Neutrophil (primary cell): ENCODE measurements at regions not wholly inside any gene's neighbourhood (a gene's known extent, or its start where the extent isn't known, plus 50 kb on each side); places are given as distances from the start of the nearest gene placed in this dataset.

Experiments used
- H3K27ac ChIP-seq: fragments of 200-600 bp; sonication (generic); 2 replicates; pipeline ENCODE4 v1.5.1; 2016; ENCODE audit warnings: mild to moderate bottlenecking, moderate library complexity
- H3K27me3 ChIP-seq: fragments of 200-600 bp; sonication (generic); 2 replicates; pipeline ENCODE4 v1.6.0; 2016; ENCODE audit warnings: mild to moderate bottlenecking
- H3K36me3 ChIP-seq: fragments of 200-600 bp; sonication (generic); 2 replicates; pipeline ENCODE4 v1.5.1; 2017
- H3K4me1 ChIP-seq, 2 experiments: fragments of 200-600 bp in 1 of 2; sonication (generic) in 1 of 2; 1 replicate in 1 of 2; 2 replicates in 1 of 2; pipeline versions ENCODE4 v1.5.1 to v1.6.1; 2013 to 2016; ENCODE audit warnings: low read depth in 1 of 2, low read length in 1 of 2, mild to moderate bottlenecking in 1 of 2, moderate library complexity in 1 of 2; ENCODE audit not compliant: control insufficient read depth in 1 of 2, insufficient read depth in 1 of 2
- H3K4me3 ChIP-seq, 2 experiments: fragments of 200-600 bp in 1 of 2; sonication (generic) in 1 of 2; 1 replicate in 1 of 2; 2 replicates in 1 of 2; pipeline ENCODE4 v1.5.1; 2013 to 2016; ENCODE audit warnings: low read depth in 1 of 2, low read length in 1 of 2, mild to moderate bottlenecking in 1 of 2, moderate library complexity in 1 of 2
- H3K9me3 ChIP-seq: fragments of 200-600 bp; sonication (generic); 2 replicates; pipeline ENCODE4 v1.5.1; 2016
- TF ChIP-seq, protein P1 (sequence below): fragments of 200-600 bp; sonication (generic); IDR thresholded peaks from 2 replicates; pipeline ENCODE4 v1.5.1; 2016; ENCODE audit warnings: antibody characterized with exemption

DNA sequence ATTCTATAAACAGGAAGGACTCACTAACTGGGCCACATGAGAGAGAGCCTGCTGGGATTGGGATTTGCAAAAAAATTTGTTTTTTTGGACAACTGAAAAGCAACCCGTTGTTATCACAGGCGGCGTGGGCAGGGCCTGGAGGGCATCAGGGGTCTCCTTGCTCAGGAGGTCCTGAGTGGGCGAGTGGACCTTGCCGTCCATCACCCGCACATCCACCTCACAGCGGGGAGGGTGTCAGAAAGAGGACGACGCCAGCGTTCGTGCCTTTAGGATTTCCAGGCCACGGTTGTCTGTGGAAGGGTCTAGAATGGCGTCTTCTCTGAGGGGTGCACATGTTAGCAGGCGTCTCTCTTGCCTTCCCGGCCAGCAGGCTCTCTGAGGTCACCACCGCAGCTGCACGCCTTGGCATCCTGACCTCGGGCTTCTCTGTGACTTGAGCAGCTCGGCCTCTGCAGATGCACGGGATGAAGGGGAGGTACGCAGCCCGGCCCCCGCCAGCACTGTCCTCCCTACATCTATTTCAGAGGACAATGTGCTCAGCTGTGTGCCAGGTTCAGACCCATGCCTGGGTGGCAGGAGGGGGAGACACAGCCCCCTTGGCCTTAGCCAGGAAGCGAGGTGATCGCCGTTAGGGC lies 749.5 kb downstream of the BRD1 start:
- Histone ChIP-seq H3K27me3 (no peaks in the 10 kb centered on the region), H3K9me3 (no peaks in the 10 kb centered on the region), H3K27ac (no peak overlapping the region), H3K36me3 (no peaks in the 10 kb centered on the region), H3K4me1 (no peaks in the 10 kb centered on the region), H3K4me3 (no peak overlapping the region)
- TF ChIP-seq, protein P1, sequence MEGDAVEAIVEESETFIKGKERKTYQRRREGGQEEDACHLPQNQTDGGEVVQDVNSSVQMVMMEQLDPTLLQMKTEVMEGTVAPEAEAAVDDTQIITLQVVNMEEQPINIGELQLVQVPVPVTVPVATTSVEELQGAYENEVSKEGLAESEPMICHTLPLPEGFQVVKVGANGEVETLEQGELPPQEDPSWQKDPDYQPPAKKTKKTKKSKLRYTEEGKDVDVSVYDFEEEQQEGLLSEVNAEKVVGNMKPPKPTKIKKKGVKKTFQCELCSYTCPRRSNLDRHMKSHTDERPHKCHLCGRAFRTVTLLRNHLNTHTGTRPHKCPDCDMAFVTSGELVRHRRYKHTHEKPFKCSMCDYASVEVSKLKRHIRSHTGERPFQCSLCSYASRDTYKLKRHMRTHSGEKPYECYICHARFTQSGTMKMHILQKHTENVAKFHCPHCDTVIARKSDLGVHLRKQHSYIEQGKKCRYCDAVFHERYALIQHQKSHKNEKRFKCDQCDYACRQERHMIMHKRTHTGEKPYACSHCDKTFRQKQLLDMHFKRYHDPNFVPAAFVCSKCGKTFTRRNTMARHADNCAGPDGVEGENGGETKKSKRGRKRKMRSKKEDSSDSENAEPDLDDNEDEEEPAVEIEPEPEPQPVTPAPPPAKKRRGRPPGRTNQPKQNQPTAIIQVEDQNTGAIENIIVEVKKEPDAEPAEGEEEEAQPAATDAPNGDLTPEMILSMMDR: no peak

DNA sequence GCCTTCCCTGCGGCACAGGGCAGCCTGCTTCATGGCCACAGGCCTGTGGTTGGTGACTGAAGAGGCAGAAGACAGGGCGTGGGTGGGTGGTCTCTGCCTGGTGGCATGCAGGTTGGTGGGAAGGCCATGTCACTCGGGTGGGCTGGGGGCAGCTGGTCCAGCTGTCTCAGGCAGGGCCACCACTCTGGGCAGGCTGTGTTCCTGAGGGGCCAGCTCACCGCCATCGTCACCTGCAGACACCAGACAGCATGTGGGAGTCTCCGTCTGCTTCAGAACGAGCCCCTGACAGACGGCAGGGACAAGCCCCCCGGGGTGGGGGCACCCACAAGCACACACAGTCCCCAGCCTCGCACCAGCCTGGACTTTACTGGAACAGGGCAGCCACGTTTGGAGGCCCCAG lies 750.1 kb downstream of the BRD1 start:
- H3K36me3 ChIP-seq: no peaks in the 10 kb centered on the region
- no peaks in the 10 kb centered on the region for H3K27me3 ChIP-seq
- no peaks in the 10 kb centered on the region for H3K4me1 ChIP-seq
- TF ChIP-seq, protein P1: no peak
- H3K9me3 ChIP-seq: no peaks in the 10 kb centered on the region
- no peak overlapping the region for H3K27ac ChIP-seq
- H3K4me3 ChIP-seq: no peak overlapping the region

DNA sequence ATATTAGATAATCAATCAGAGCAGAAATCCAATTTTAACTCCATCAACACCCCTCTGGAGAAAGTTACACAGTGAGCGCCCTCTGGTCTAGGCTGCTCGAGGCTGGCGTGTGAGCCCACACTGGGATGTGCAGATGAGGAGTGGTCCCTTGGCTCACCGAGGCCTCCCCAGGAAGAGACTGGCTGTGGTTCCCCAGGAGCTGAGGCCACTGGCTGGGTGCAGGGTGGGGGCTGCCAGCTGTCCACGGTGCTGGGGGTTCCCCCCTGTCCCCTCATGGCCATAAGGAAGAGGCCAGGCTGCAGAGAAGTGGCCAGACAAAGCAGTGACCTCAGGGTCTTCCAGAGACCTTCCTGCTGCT lies 750.7 kb downstream of the BRD1 start:
- Histone ChIP-seq H3K4me1 (no peaks in the 10 kb centered on the region), H3K27me3 (no peaks in the 10 kb centered on the region), H3K4me3 (no peak overlapping the region), H3K9me3 (no peaks in the 10 kb centered on the region), H3K36me3 (no peaks in the 10 kb centered on the region), H3K27ac (no peak overlapping the region)
- TF ChIP-seq, protein P1: no peak

DNA sequence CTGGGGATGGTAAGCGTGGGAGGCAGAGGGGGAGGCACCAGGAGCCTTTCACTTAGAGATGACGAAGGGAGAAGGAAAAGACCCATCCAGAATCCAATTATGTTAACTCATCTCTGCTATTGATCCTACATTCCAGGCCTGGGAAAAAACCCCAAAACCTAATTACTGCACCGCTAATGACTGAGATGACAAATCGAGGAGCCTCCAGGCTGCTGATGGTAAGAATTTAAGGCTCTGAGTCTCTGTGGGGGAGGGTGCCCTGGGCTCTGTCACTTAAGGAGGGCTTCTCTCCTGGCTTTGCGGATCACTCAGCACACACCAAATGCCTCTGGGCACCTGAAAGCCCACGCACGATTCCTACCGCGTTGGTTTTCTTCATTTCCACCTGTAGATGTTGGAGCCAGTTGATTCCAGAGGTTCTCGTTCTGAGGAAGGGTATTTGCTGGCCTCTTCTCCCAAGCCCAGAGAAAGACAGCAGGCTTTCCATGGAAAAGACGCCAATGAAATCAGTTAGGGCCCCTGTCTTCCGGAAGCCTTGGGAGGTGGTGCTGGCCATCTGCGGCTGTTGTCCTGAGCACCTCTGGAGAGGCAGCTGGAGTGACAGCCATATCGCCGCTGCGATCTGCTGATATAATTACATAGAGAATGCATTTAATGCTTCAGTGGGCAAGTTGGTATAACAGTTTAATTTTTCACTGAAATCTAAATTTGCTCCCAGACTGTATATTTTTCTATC lies 751.2 kb downstream of the BRD1 start:
- no peaks in the 10 kb centered on the region for H3K4me1 ChIP-seq
- H3K9me3 ChIP-seq: no peaks in the 10 kb centered on the region
- H3K27me3 ChIP-seq: no peaks in the 10 kb centered on the region
- TF ChIP-seq, protein P1: no peak
- no peaks in the 10 kb centered on the region for H3K36me3 ChIP-seq
- no peak overlapping the region for H3K4me3 ChIP-seq
- H3K27ac ChIP-seq: no peak overlapping the region

DNA sequence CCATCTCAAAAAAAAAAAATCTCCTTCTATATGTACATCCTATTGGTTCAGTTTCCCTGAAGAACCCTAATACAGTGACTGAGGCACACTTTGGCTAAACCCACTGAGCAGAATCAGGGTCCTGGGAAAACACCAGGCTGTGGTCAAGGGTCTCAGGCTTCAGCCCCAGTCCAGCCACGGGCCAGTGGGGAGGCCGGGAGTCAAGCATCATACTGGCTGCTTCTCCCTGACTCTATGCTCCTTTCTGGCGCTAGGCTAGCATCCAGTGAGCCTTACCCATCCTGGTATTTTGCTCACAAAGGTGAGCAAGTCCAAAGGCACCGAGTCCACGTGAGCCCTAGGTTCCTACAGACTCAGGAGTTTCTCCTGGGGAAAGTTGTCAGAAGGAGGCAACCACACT lies 752.5 kb downstream of the BRD1 start:
- no peak overlapping the region for H3K27ac ChIP-seq
- TF ChIP-seq, protein P1: no peak
- H3K4me1 ChIP-seq: no peaks in the 10 kb centered on the region
- no peaks in the 10 kb centered on the region for H3K27me3 ChIP-seq
- H3K36me3 ChIP-seq: no peaks in the 10 kb centered on the region
- H3K4me3 ChIP-seq: no peak overlapping the region
- H3K9me3 ChIP-seq: no peaks in the 10 kb centered on the region
